Skeletal muscle satellite cell (primary cell): ENCODE measurements at regions not wholly inside any gene's neighbourhood (a gene's known extent, or its start where the extent isn't known, plus 50 kb on each side); places are given as distances from the start of the nearest gene placed in this dataset.
"Not testable (repeated sequence)": the region's sequence is repeated elsewhere in the genome, so short reads cannot be mapped to it uniquely, and the experiment has no call there.

Source experiments
- H3K27me3 ChIP-seq: 2 replicates; pipeline ENCODE4 v1.7.0; 2013; ENCODE audit warnings: low read length; ENCODE audit not compliant: control insufficient read depth, insufficient read depth
- H3K36me3 ChIP-seq: 2 replicates; pipeline ENCODE4 v1.7.0; 2013; ENCODE audit warnings: mild to moderate bottlenecking, control low read depth, low read length; ENCODE audit not compliant: insufficient read depth
- H3K4me1 ChIP-seq: 2 replicates; pipeline ENCODE4 v1.7.0; 2013; ENCODE audit warnings: low read length; ENCODE audit not compliant: control insufficient read depth, insufficient read depth
- H3K4me2 ChIP-seq: 2 replicates; pipeline ENCODE4 v1.7.0; 2013; ENCODE audit warnings: mild to moderate bottlenecking, low read length
- H3K4me3 ChIP-seq: 2 replicates; pipeline ENCODE4 v1.7.0; 2013; ENCODE audit warnings: low read length
- H3K9ac ChIP-seq: 2 replicates; pipeline ENCODE4 v1.7.0; 2013; ENCODE audit warnings: mild to moderate bottlenecking, low read depth, low read length, moderate library complexity
- H3K9me3 ChIP-seq: replicated peaks from 2 replicates; pipeline ENCODE4 v1.7.0; 2013; ENCODE audit warnings: mild to moderate bottlenecking, control low read depth, low read length

DNA sequence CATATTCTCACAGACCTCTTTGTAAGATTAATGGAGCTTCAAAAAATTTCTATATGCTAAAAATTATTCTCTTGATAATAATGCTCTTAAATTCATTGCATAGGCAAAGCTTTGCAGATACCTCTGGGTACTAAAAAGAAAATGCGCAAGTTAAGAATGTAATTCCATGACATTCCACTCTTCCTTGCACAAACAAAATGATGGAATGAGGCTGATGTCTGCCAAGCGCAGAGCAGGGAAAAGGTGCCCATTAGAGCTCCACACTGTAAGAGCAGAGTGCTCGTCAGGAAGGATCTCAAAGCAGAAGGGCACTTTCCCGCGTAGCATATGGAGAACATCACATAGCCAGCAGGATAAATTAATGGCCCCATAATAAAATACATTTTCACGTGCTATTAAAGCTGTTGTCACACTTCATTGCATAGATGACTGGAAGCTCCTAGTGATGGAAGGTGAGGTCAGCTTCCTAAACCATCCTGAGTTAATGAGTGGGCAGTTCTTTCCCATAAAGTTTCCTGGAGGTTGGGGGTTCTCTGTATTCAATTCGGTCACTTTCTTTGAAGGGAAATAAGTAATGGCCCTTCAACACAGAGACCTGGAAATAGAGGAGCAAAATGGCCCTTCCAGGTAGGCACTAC, 1058.9 kb downstream of the GALC start:
- Histone ChIP-seq H3K4me1 (no peaks in the 10 kb centered on the region), H3K36me3 (no peaks in the 10 kb centered on the region), H3K9ac (no peak overlapping the region), H3K9me3 (no peaks in the 10 kb centered on the region), H3K4me2 (no peak overlapping the region), H3K27me3 (no peaks in the 10 kb centered on the region), H3K4me3 (no peak overlapping the region)

DNA sequence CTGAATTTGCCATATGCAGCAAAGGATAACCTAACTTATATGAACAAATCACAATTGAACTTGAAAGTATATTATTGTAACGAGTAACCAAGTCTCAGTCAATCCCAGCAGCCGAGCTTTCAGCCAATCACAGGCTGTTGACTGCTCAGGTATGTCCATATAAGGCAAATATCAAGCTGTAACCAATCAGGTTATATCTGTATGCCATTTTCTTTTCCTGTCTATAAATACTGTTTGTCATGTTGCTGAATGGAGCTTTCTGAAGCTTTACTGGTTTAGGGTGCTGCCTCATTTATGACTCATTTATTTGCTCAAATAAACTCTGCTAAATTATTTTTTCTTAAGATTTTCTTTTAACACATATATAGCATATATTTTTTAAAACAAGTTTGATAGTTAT, 1059.5 kb downstream of the GALC start:
- no peak overlapping the region for H3K4me2 ChIP-seq
- H3K27me3 ChIP-seq: no peaks in the 10 kb centered on the region
- H3K9me3 ChIP-seq: no peaks in the 10 kb centered on the region
- no peaks in the 10 kb centered on the region for H3K36me3 ChIP-seq
- no peak overlapping the region for H3K4me3 ChIP-seq
- H3K4me1 ChIP-seq: no peaks in the 10 kb centered on the region
- H3K9ac ChIP-seq: no peak overlapping the region

DNA sequence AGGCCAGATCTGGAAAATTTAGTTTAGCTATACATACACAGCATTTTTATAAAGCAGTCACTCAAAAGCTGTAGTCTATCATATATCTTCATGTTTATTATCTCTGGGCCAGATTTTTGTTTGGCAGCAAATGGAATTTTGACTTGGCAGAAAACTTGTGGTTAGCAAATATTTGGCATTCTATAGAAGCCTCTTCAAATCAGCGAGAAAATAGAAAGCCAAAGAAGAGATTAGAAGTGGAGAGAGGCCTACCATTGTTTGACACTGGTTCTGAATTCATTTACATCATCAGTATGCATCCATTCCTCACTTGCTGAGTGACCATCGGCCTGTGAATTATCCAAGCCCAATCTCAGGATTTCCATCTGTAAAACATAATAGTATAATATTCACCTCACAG, 1077.6 kb downstream of the GALC start:
- no peak overlapping the region for H3K9ac ChIP-seq

DNA sequence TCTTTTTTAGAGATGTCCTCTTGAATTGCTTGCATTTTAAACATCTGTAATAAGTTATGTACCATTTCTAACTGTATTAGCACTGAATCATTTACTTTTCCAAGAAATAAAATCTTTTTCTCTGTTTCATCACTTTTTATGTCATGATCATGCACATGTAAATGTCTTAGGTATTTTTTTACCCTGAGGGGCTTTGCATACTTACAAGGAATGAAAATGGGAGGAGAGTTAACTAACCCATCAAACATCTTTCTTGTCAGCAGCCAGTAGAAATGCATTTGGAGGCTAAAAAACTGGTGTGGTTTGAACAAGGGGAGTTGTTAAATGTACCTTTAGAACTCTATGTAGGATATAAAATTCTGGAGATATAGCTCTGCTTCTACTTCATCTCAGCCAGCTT, 1080.3 kb downstream of the GALC start:
- no peaks in the 10 kb centered on the region for H3K9me3 ChIP-seq
- H3K4me2 ChIP-seq: no peak overlapping the region
- H3K4me3 ChIP-seq: no peak overlapping the region
- no peaks in the 10 kb centered on the region for H3K27me3 ChIP-seq
- H3K9ac ChIP-seq: no peak overlapping the region
- H3K36me3 ChIP-seq: no peaks in the 10 kb centered on the region
- H3K4me1 ChIP-seq: no peaks in the 10 kb centered on the region

More for the DNA sequence above, 1077.6 kb downstream of the GALC start:
- Histone ChIP-seq H3K36me3 (no peaks in the 10 kb centered on the region), H3K4me3 (no peak overlapping the region), H3K4me2 (no peak overlapping the region), H3K9me3 (no peaks in the 10 kb centered on the region), H3K4me1 (no peaks in the 10 kb centered on the region), H3K27me3 (no peaks in the 10 kb centered on the region)

DNA sequence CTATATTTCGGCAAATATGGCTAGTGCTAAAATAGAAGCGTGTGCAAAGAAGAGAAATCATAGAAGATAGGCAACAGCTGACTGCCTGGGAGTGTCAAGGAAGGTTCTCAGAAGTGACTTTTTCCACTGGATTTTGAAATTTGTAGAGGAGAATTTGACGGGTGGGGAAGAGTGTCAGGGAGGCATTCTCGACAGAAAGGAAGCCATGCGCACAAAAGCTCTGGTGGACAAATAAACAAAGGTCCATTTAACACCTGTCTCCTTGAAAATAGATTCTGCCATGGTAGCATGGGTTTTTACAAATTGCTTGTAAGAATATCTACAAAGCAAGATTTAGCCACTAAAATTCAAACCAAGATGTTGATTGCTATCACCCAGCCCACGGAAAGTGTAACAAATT, 1081.5 kb downstream of the GALC start:
- Histone ChIP-seq H3K4me1 (no peaks in the 10 kb centered on the region), H3K9me3 (no peaks in the 10 kb centered on the region), H3K9ac (no peak overlapping the region), H3K27me3 (no peaks in the 10 kb centered on the region), H3K4me3 (no peak overlapping the region), H3K36me3 (no peaks in the 10 kb centered on the region), H3K4me2 (no peak overlapping the region)

DNA sequence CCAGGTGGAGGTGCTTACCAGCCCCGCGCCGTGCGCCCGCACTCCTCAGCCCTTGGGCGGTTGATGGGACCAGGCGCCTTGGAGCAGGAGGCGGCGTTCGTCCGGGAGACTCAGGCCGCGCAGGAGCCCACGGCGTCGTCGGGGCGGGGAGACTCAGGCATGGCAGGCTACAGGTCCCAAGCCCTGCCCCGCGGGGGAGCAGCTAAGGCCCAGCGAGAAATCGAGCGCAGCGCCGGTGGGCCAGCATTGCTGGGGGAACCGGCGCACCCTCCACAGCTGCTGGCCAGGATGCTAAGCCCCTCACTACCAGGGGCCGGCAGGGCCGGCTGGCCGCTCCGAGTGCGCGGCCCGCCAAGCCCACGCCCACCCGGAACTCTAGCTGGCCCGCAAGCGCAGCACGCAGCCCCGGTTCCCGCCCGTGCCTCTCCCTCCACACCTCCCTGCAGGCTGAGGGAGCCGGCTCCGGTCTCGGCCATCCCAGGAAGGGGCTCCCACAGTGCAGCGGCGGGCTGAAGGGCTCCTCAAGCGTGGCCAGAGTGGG, 1087.5 kb downstream of the GALC start:
- not testable (repeated sequence) for H3K9ac ChIP-seq, H3K36me3 ChIP-seq, H3K4me3 ChIP-seq, H3K27me3 ChIP-seq, H3K4me2 ChIP-seq, H3K4me1 ChIP-seq, H3K9me3 ChIP-seq

DNA sequence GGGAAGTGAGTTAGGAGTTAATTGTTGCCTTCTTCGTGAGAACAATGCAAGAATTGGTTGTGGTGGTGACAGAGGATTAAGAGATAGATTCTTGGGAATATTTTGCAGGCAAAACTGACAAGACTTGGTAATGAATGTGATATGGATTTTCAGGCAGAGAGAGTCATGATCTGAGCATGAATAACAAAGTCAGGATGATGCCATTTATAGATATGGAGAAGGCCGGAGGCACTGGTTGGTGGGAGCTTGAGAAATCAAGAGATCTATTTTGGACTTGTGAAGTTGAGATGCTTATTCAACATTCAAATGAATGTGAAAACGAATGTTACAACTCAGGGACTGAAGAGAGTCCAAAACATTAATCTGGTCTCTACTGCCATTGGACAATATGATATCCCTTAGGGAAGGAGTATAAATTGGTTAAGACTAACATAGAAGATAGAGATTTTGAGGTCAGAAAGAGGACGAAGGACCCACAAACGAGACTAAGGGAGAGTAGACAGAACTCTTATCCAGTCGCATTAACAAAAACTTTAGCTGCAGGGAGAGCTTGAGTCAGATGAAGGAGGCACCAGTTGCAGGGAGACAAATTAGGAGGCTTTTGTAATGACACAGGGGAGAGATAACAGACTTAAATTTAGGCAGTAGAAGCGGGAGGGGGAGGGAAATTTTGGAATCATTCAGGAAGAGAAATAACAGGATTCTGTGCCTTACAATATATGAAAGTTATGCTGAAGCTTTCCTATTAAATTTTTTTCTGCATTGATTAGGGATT, 1090.6 kb downstream of the GALC start:
- H3K9me3 ChIP-seq: peaks cover 5% of the 10 kb centered on the region
- H3K4me1 ChIP-seq: no peaks in the 10 kb centered on the region
- H3K4me2 ChIP-seq: no peak overlapping the region
- no peaks in the 10 kb centered on the region for H3K27me3 ChIP-seq
- no peaks in the 10 kb centered on the region for H3K36me3 ChIP-seq
- no peak overlapping the region for H3K9ac ChIP-seq
- no peak overlapping the region for H3K4me3 ChIP-seq

DNA sequence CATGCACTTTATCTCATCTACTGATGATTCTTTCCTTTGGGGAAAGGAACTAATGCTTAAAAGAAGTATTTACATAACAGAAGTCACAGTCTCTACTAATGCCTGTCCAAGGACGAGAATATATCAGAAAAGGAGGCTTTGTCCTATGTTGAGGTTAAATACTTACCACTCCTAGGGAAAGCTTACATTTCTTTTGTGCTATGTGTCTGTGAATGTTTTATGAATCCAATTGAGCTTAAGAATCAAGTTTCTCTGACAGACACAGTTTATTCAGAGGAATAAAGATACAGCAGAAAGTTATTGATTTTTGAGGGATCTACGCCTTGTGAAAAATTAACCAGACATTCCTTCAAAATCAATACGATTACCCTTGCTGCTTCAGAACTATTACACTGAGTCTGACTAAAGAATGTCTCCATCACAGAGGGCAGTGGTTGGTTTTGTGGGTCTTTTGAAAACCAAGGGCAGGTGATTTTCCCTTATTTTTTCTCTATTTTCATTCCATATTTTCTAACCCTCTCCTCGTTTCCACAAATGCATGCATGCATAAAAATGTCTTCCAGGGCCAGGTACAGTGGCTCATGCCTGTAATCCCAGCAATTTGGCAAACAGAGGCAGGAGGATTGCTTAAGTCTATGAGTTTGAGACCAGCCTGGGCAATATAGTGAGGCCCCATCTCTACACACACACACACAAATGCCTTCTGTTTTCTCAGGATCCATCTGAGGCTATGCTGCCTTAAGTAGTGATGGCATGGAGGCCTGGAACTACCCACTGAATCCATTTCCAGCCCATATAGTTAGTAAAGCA, 1095.1 kb downstream of the GALC start:
- H3K27me3 ChIP-seq: no peaks in the 10 kb centered on the region
- no peak overlapping the region for H3K4me3 ChIP-seq
- no peaks in the 10 kb centered on the region for H3K4me1 ChIP-seq
- no peak overlapping the region for H3K9ac ChIP-seq
- H3K9me3 ChIP-seq: peaks cover 5% of the 10 kb centered on the region
- no peak overlapping the region for H3K4me2 ChIP-seq
- H3K36me3 ChIP-seq: no peaks in the 10 kb centered on the region

DNA sequence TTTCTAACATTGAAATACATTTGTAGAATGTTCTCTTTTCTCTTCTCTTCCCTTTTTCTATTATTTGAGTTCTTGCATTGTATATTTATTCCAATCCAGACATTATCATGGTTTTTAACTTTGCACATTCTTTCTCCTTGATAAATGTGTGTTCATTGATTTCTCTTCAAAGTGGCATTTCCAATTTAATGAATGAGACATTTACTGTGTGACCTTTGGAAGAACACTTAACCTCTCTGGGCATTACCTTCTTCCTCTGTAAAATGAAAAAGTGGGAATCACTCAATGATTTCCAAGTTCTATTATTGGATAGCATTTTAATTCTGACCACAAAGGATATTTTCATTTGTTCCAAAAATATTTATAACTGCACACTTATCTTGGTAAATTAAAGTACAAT, 1095.8 kb downstream of the GALC start:
- Histone ChIP-seq H3K9ac (no peak overlapping the region), H3K36me3 (no peaks in the 10 kb centered on the region), H3K27me3 (no peaks in the 10 kb centered on the region), H3K4me2 (no peak overlapping the region), H3K4me1 (no peaks in the 10 kb centered on the region), H3K9me3 (peaks cover 5% of the 10 kb centered on the region), H3K4me3 (no peak overlapping the region)

DNA sequence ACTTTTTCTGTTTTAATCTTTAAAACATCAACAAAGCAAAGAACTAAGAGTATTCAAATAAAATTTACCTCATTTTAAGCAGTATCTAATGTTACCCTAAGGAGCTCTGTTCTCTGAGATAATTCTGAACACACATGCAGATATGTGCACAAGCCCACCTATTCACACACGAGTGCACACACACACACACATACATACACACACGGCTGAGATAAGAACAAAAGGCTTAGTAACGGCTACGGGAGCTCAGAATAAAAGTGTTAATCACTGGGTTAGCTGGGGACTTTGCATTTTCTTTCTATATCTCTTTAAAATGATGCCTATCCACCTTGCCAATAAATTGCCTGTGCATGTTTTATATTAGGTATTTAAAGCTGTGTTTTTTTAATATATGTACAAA, 1096.3 kb downstream of the GALC start:
- Histone ChIP-seq H3K4me3 (no peak overlapping the region), H3K27me3 (no peaks in the 10 kb centered on the region), H3K9ac (no peak overlapping the region), H3K36me3 (no peaks in the 10 kb centered on the region), H3K4me1 (no peaks in the 10 kb centered on the region), H3K9me3 (peaks cover 10% of the 10 kb centered on the region), H3K4me2 (no peak overlapping the region)

DNA sequence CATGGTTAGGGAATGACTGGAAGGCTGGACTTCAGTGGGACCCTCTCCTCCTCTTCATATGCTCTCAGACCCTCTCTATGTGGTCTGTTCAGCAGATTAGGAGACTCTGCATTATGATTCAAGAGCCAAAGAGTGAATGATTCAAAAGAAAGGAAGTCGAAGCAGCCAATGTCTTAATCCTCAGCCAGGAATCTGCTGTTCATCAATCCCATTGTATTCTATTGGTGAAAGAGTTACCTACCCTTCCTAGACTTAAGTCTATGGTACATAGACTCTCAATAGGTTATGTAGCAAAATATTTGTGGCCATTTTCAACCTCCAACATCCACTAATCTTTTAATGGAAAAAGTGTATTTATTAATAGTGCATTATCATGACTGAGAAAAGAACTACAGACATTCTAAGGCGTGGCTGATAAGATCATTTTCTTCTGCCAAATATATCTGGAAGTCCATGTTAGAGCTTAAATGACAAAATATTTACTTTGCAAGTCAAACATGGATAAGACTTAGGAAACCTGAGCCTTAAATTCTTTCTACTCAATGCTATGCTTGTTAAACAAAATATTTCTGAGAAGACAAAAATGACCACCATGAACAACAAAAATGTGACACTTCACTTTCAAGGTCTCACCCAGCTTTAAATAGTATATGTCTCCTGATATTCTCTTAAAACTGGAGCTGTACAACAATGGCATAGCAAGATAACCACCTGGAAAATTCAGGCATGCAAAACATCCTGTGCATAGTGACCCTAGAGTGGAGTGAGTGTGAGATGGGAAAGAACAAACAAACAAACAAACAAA, 1100.6 kb downstream of the GALC start:
- Histone ChIP-seq H3K4me1 (no peaks in the 10 kb centered on the region), H3K4me2 (no peak overlapping the region), H3K4me3 (no peak overlapping the region), H3K9ac (no peak overlapping the region), H3K9me3 (peaks cover 6% of the 10 kb centered on the region), H3K36me3 (no peaks in the 10 kb centered on the region), H3K27me3 (no peaks in the 10 kb centered on the region)
